ENCODE measurements at regions not wholly inside any gene's neighbourhood (a gene's known extent, or its start where the extent isn't known, plus 50 kb on each side); places are given as distances from the start of the nearest gene placed in this dataset.

DNA sequence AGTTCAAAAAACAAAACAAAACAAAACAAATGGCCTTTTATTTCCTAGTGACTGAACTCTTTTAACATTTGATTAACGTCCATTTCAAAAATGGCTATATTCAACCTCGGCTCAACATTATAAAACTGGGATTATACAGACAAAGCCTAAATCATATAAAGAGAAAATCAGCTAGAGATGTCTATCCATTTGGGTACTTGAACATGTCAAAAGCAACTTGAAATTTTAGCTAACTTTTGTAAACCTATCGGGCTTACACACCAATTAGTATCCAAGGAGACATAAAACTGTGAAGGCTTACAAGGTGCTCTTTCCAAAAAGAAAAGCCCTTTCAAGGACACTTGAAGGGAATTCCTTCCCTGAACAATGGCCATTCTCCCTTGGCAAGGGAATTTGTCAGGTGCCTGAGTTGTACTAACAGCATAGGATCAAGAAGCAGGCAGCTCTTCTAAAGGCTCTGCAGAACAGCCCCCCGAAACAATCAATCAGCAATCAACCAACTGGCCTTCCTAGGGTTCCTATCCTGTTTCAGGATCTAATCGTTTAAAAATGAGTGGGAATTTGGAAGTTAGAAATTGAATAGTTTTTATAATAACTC, 633.7 kb upstream of the HTR2C start:
- Histone ChIP-seq H3K4me2 (no peak overlapping the region), H3K9ac (no peak overlapping the region), H3K4me1 (no peaks in the 10 kb centered on the region), H3K9me3 (peaks cover 18% of the 10 kb centered on the region), H3K4me3 (no peak overlapping the region), H4K20me1 (no peaks in the 10 kb centered on the region), H3K27ac (no peak overlapping the region), H3K36me3 (no peaks in the 10 kb centered on the region), H3K27me3 (peaks cover 51% of the 10 kb centered on the region)
- TF ChIP-seq Cebpa-rat (IDR thresholded peaks at IDR 0.05): no peak

DNA sequence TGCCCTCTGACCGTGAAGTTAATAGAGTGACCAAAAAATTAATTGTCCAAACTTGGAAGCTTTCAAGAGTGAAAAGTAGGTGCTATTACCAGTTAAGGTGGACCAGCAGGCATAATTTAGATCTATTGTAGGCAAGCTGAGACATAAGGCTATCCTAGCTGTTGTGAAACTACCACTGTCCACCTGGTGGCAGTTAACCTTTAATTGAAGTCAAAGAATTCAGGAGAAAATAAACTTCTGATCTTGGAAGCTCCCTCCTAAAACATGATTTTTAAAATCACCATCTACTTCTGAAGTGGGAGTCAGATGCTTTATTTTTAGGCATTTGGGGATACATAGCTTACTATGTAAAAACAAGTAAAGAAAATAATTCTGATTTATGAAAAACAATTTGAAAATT, 636.3 kb upstream of the HTR2C start:
- Histone ChIP-seq H3K27me3 (peaks cover 54% of the 10 kb centered on the region; the same call in 1 of the 2 replicates), H3K36me3 (no peaks in the 10 kb centered on the region), H3K9ac (no peak overlapping the region), H3K27ac (no peak overlapping the region), H4K20me1 (no peaks in the 10 kb centered on the region), H3K4me2 (no peak overlapping the region), H3K4me3 (no peak overlapping the region), H3K4me1 (no peaks in the 10 kb centered on the region), H3K9me3 (peaks cover 17% of the 10 kb centered on the region)
- no peak for TF ChIP-seq Cebpa-rat (IDR thresholded peaks at IDR 0.05)

DNA sequence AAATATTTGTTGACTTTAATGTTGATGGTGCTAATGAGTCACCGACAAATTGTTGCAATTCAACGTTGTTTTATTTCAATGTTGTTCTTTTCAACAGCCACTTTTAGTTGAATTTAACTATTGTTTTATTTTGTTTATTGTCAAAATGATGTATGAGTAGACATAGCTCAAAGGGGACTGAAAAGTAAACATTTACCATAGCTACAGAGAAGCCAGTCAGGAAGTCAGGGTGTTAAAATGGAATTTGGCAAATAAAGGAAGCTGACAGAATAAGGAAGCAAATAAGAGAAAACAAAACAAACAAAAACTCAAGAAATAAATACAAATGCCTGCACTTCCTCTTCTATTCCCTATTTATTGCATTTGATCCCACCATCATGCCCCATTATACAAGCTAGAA, 648.4 kb upstream of the HTR2C start:
- no peak for TF ChIP-seq Cebpa-rat (IDR thresholded peaks at IDR 0.05)
- Histone ChIP-seq H3K4me2 (no peak overlapping the region), H3K9me3 (no peaks in the 10 kb centered on the region), H3K27ac (no peak overlapping the region), H3K4me1 (no peaks in the 10 kb centered on the region), H3K9ac (no peak overlapping the region), H3K36me3 (no peaks in the 10 kb centered on the region), H3K27me3 (peaks cover 66% of the 10 kb centered on the region), H4K20me1 (no peaks in the 10 kb centered on the region), H3K4me3 (no peak overlapping the region)

DNA sequence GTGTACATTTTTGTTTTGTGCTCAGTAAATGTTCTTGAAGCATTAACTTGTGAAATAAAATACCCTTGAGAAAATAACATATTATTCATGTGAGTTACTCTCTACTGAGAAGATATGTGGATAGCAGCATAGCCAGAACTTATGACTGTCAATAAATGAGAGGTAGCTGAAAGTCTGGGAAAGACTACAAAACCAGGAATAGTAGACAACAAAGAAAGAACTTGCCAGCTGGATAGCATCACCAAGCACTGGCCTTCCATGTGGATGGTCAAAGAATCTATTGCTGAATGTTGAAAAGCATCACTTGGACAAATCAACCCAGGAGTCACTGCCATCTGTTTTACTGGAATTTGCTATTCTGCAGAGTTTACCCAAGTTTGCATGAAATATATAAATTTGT, 650.0 kb upstream of the HTR2C start:
- Histone ChIP-seq H3K4me3 (no peak overlapping the region), H3K36me3 (no peaks in the 10 kb centered on the region), H3K9me3 (no peaks in the 10 kb centered on the region), H3K9ac (no peak overlapping the region), H3K27me3 (peaks cover 58% of the 10 kb centered on the region), H3K27ac (no peak overlapping the region), H4K20me1 (no peaks in the 10 kb centered on the region), H3K4me1 (no peaks in the 10 kb centered on the region), H3K4me2 (no peak overlapping the region)
- TF ChIP-seq Cebpa-rat (IDR thresholded peaks at IDR 0.05): no peak

DNA sequence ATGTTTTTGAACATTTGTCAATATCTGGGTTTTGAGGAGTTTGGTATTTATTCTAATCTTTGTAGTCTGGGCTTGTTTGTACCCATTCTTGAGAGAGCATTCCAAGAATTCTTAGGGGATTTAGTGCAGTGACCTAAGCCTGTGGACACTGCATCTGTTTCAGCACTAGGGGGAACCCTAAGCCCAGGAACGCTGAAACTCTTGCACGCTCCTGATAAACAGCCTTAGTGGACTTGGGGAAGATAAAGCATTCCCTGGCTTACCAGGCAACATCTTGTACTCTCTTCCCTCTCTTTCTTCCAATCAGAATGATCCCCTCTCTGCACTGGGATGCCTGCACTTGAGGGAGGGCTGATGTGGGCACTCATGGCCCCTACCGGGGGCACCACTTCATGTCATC, 654.9 kb upstream of the HTR2C start:
- Histone ChIP-seq H3K27ac (no peak overlapping the region), H3K4me3 (no peak overlapping the region), H4K20me1 (no peaks in the 10 kb centered on the region), H3K4me1 (no peaks in the 10 kb centered on the region), H3K27me3 (peaks cover 50% of the 10 kb centered on the region), H3K4me2 (no peak overlapping the region), H3K9ac (no peak overlapping the region), H3K9me3 (no peaks in the 10 kb centered on the region; the same call in 1 of the 2 replicates), H3K36me3 (no peaks in the 10 kb centered on the region)
- TF ChIP-seq Cebpa-rat (IDR thresholded peaks at IDR 0.05): no peak

DNA sequence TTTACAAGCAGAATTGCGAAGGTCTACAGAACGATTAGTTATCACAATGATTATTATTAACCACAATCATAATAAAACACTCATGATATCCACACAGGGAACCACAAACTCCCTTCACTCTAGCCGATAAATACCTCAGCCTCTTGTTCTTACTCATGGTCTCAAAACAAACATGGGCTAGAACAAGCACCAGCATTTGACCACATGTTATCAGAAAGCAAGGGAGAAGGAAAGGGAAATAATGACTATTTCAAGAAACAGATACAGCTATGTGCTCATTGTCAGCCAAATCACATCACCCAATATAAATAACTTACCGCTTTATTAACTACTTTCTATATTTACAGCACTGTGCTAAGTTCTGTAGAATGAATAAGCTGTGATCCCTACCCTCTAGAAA, 663.2 kb upstream of the HTR2C start:
- Histone ChIP-seq H3K27ac (no peak overlapping the region), H3K9me3 (no peaks in the 10 kb centered on the region), H3K27me3 (peaks cover 57% of the 10 kb centered on the region), H3K9ac (no peak overlapping the region), H3K4me2 (no peak overlapping the region), H3K36me3 (no peaks in the 10 kb centered on the region), H3K4me1 (no peaks in the 10 kb centered on the region), H4K20me1 (no peaks in the 10 kb centered on the region), H3K4me3 (no peak overlapping the region)
- no peak for TF ChIP-seq Cebpa-rat (IDR thresholded peaks at IDR 0.05)

DNA sequence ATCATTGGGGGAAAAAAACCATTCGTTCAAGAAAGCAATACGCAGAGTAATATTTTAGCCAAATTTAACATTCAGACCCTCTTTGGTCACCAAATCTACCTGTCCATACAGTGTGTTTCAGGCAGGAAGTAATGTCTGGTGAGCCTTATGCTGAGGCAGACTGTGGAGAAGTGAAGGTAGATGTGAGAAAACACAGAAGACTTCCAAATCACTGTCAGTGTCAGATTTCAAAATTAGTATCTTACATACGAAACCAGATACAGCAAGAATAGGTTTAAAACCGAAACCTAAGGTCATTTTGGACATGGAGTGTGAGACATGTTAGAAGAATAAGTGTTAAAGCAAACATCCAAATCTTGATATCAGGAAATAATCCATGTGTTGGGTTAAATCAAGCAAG, 664.5 kb upstream of the HTR2C start:
- peaks cover 68% of the 10 kb centered on the region for H3K27me3 ChIP-seq
- no peaks in the 10 kb centered on the region for H3K36me3 ChIP-seq
- H3K27ac ChIP-seq: no peak overlapping the region
- no peaks in the 10 kb centered on the region for H3K4me1 ChIP-seq
- H3K9me3 ChIP-seq: no peaks in the 10 kb centered on the region
- no peak overlapping the region for H3K9ac ChIP-seq
- no peak overlapping the region for H3K4me3 ChIP-seq
- no peak overlapping the region for H3K4me2 ChIP-seq
- TF ChIP-seq Cebpa-rat (IDR thresholded peaks at IDR 0.05): no peak
- no peaks in the 10 kb centered on the region for H4K20me1 ChIP-seq

DNA sequence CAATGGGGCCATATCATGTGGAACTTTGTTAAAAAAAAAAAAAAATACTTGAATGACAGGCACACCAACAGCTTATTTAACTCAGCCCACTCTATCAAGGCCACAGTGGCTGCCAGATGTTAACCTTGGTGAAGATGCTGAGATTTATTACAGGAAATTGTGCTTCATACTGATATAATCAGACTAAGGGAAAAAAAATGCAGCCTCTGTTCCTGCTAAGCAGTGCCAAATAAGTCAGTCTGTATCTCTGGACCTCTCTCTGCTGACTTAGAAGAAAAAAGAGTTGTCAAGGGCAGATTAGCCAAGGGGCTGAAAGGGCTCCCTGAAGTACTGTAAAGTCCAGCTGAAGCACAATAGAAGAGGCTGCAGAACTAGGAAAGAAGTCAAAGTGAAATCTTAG, 677.7 kb upstream of the HTR2C start:
- H3K9me3 ChIP-seq: no peaks in the 10 kb centered on the region
- TF ChIP-seq Cebpa-rat (IDR thresholded peaks at IDR 0.05): no peak
- no peaks in the 10 kb centered on the region for H3K36me3 ChIP-seq
- no peak overlapping the region for H3K4me3 ChIP-seq
- H3K4me2 ChIP-seq: no peak overlapping the region
- H3K27me3 ChIP-seq: peaks cover 57% of the 10 kb centered on the region
- H4K20me1 ChIP-seq: no peaks in the 10 kb centered on the region
- H3K27ac ChIP-seq: no peak overlapping the region
- H3K9ac ChIP-seq: no peak overlapping the region
- H3K4me1 ChIP-seq: no peaks in the 10 kb centered on the region

DNA sequence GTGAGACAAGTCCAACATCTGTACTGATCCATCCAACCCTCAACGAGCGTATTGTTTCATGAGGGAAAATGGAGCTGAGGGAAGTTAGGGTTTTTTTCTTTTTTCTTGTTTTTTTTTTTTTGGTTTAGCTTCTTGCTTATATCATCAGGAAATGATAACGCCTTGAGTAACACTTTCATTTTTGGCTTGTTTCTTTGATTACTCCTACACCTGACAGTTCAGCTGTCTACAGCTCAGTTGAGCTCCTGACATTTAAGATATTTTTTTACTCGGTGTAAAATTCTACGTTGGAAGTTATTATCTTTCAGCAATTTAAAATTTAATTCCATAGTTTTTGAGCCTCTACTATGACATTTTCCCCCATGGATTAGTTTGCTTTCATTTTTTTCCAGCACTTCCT, 691.0 kb upstream of the HTR2C start:
- no peak overlapping the region for H3K27ac ChIP-seq
- H3K4me3 ChIP-seq: no peak overlapping the region
- no peak overlapping the region for H3K9ac ChIP-seq
- H3K36me3 ChIP-seq: no peaks in the 10 kb centered on the region
- H4K20me1 ChIP-seq: no peaks in the 10 kb centered on the region; the same call in 1 of the 2 replicates
- peaks cover 17% of the 10 kb centered on the region; the same call in 1 of the 2 replicates for H3K9me3 ChIP-seq
- TF ChIP-seq Cebpa-rat (IDR thresholded peaks at IDR 0.05): no peak
- H3K27me3 ChIP-seq: peaks cover 47% of the 10 kb centered on the region
- no peaks in the 10 kb centered on the region for H3K4me1 ChIP-seq
- no peak overlapping the region for H3K4me2 ChIP-seq

DNA sequence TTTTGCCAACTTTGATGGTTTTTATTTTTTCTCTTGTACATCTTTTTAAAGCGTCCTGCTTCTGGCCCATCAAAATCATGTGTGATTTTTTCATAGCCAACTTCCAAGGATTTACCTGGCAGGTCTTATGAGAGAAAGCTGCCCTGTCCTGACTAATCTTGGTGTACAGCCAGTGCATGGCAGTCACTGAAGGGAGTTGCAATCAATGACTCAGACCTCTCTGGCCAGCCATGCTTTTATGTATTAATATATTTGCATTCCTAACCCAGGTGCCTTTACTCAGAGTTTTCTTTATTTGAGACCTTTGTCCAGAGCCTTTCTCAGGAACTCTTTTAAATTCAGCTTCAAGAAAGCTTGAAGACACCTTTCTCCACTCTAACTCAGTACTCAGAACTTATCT, 691.5 kb upstream of the HTR2C start:
- no peaks in the 10 kb centered on the region for H3K4me1 ChIP-seq
- H3K27ac ChIP-seq: no peak overlapping the region
- H3K36me3 ChIP-seq: no peaks in the 10 kb centered on the region
- no peak overlapping the region for H3K4me2 ChIP-seq
- no peak overlapping the region for H3K9ac ChIP-seq
- no peak for TF ChIP-seq Cebpa-rat (IDR thresholded peaks at IDR 0.05)
- H3K27me3 ChIP-seq: peaks cover 49% of the 10 kb centered on the region
- H3K9me3 ChIP-seq: peaks cover 17% of the 10 kb centered on the region; the same call in 1 of the 2 replicates
- no peak overlapping the region for H3K4me3 ChIP-seq
- no peaks in the 10 kb centered on the region; the same call in 1 of the 2 replicates for H4K20me1 ChIP-seq

DNA sequence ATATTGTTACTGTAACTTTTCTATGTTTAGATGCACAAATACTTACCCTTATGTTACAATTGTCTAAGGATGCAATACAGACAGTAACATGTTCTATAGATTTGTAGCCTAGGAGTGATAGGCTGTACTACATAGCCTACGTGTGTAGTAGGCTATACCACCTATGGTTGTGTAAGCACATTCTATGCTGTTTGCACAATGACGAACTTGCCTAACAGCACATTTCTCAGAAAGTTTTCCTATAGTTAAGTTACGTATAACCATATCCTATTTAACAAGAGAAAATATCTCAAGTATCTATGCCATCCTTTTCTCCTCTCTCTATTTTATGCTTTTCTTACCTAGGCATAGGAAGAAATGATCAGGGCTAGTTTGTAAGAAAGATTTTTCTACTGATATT, 710.8 kb upstream of the HTR2C start:
- H3K27ac ChIP-seq: no peak overlapping the region
- no peaks in the 10 kb centered on the region; the same call in 1 of the 2 replicates for H4K20me1 ChIP-seq
- no peak overlapping the region for H3K4me3 ChIP-seq
- TF ChIP-seq Cebpa-rat (IDR thresholded peaks at IDR 0.05): no peak
- no peak overlapping the region for H3K4me2 ChIP-seq
- H3K9me3 ChIP-seq: no peaks in the 10 kb centered on the region
- H3K27me3 ChIP-seq: peaks cover 67% of the 10 kb centered on the region
- no peaks in the 10 kb centered on the region for H3K36me3 ChIP-seq
- H3K9ac ChIP-seq: no peak overlapping the region
- H3K4me1 ChIP-seq: peaks cover 12% of the 10 kb centered on the region
